ENCODE measurements at regions not wholly inside any gene's neighbourhood (a gene's known extent, or its start where the extent isn't known, plus 50 kb on each side); places are given as distances from the start of the nearest gene placed in this dataset.

- 35 to 94% (median 87%) methylated on average over 1 of the region's 1 CpG for WGBS, 5 donors
- no peak for DNase-seq
- Histone ChIP-seq H3K27ac (no peak overlapping the region), H3K9me3 (peaks cover 0 to 14% (median 0%) of the 10 kb centered on the region in 8 donors), H3K4me3 (no peak overlapping the region), H3K27me3 (replicated peaks in 1 of 7) (no peaks in the 10 kb centered on the region), H3K36me3 (no peaks in the 10 kb centered on the region), H3K4me1 (no peaks in the 10 kb centered on the region)
- intact Hi-C loops (cut with DNase I; ENCODE audit: low total_unique reads): no loop called here
- TF ChIP-seq CTCF (IDR thresholded peaks at IDR 0.05 in 8 of 11, conservative IDR thresholded peaks at IDR 0.05 in 3 of 11) (no peak), POLR2A (IDR thresholded peaks at IDR 0.05) (no peak), POLR2AphosphoS5 (IDR thresholded peaks at IDR 0.05) (no peak)
Observed at GRCh38 chr6:18062733-18063132, 59.7 kb downstream of the NHLRC1 start.

GRCh38 chr6:18058429-18058828 is 64.0 kb downstream of the NHLRC1 start:
- WGBS, 5 donors: 77 to 89% (median 84%) methylated on average over 5 of the region's 5 CpGs
- Histone ChIP-seq H3K9me3 (peaks cover 0 to 14% (median 0%) of the 10 kb centered on the region in 8 donors), H3K4me3 (no peak overlapping the region), H3K27ac (no peak overlapping the region), H3K36me3 (no peaks in the 10 kb centered on the region), H3K4me1 (peaks cover 0 to 4% (median 0%) of the 10 kb centered on the region in 6 donors), H3K27me3 (replicated peaks in 1 of 7) (no peaks in the 10 kb centered on the region)
- no peak for TF ChIP-seq CTCF (IDR thresholded peaks at IDR 0.05 in 8 of 11, conservative IDR thresholded peaks at IDR 0.05 in 3 of 11)
- no peak for TF ChIP-seq POLR2A (IDR thresholded peaks at IDR 0.05)
- no peak for TF ChIP-seq POLR2AphosphoS5 (IDR thresholded peaks at IDR 0.05)
- intact Hi-C loops (cut with DNase I; ENCODE audit: low total_unique reads): no loop called here
- no peak for DNase-seq

GRCh38 chr6:18055714-18056382 is 66.6 kb downstream of the NHLRC1 start:
- H3K27ac ChIP-seq: no peak overlapping the region
- intact Hi-C loops (cut with DNase I; ENCODE audit: low total_unique reads): no loop called here
- H3K4me3 ChIP-seq: no peak overlapping the region
- no peaks in the 10 kb centered on the region for H3K9me3 ChIP-seq
- no peak for TF ChIP-seq CTCF (IDR thresholded peaks at IDR 0.05 in 8 of 11, conservative IDR thresholded peaks at IDR 0.05 in 3 of 11)
- TF ChIP-seq POLR2AphosphoS5 (IDR thresholded peaks at IDR 0.05): no peak
- no peak for TF ChIP-seq POLR2A (IDR thresholded peaks at IDR 0.05)
- DNase-seq: no peak
- H3K27me3 ChIP-seq (replicated peaks in 1 of 7): no peaks in the 10 kb centered on the region
- peaks cover 0 to 8% (median 0%) of the 10 kb centered on the region in 6 donors for H3K4me1 ChIP-seq
- 89 to 96% (median 93%) methylated on average over 4 of the region's 4 CpGs for WGBS, 5 donors
- no peaks in the 10 kb centered on the region for H3K36me3 ChIP-seq

DNA sequence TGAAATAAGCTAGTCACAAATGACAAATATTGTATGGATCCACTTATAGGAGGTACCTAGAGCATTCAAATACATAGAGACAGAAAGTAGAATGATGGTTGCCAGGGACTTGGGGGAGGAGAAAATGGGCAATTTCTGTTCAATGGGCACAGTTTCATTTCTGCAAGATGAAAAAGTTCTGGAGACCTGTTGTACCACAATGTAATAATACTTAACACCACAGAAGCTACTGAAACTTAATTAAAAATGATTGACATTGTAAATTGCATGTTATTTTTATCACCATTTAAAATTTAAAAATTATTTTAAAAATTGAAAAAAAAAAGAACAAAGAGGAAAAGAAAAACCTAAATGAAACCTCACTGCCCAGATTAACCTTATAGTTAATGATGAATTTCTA is 67.4 kb downstream of the NHLRC1 start:
- H3K4me3 ChIP-seq: no peak overlapping the region
- H3K27ac ChIP-seq: no peak overlapping the region
- no peaks in the 10 kb centered on the region for H3K9me3 ChIP-seq
- H3K27me3 ChIP-seq (replicated peaks in 1 of 7): no peaks in the 10 kb centered on the region
- peaks cover 0 to 8% (median 0%) of the 10 kb centered on the region in 6 donors for H3K4me1 ChIP-seq
- no peak for DNase-seq
- intact Hi-C loops (cut with DNase I; ENCODE audit: low total_unique reads): no loop called here
- no peaks in the 10 kb centered on the region for H3K36me3 ChIP-seq
- no peak for TF ChIP-seq POLR2A (IDR thresholded peaks at IDR 0.05)
- no peak for TF ChIP-seq CTCF (IDR thresholded peaks at IDR 0.05 in 8 of 11, conservative IDR thresholded peaks at IDR 0.05 in 3 of 11)
- TF ChIP-seq POLR2AphosphoS5 (IDR thresholded peaks at IDR 0.05): no peak

Measured in spleen (tissue), 11 donors.